ENCODE measurements at regions not wholly inside any gene's neighbourhood (a gene's known extent, or its start where the extent isn't known, plus 50 kb on each side); places are given as distances from the start of the nearest gene placed in this dataset.
"Not testable (repeated sequence)": the region's sequence is repeated elsewhere in the genome, so short reads cannot be mapped to it uniquely, and the experiment has no call there.

GRCh38 chr6:170003027-170003426 is 251.6 kb downstream of the ERMARD start:
- DNase-seq (peak in 1 of 2 donors; percentile 63), ATAC-seq (ENCODE audit: low FRiP score) (no peak)
- H3K9me3 ChIP-seq (ENCODE audit: control insufficient read depth, low read length), result no peaks in the 10 kb centered on the region
- no peaks in the 10 kb centered on the region for H3K27me3 ChIP-seq (ENCODE audit: control insufficient read depth in 1 of 2, insufficient read depth in 2 of 2, low read length in 1 of 2)
- no peaks in the 10 kb centered on the region for H3K4me1 ChIP-seq (ENCODE audit: control insufficient read depth in 1 of 2, insufficient read depth in 2 of 2, low read length in 2 of 2)
- intact Hi-C loops (cut with DNase I), result no loop called here
- no peak overlapping the region for H3K27ac ChIP-seq (ENCODE audit: low read depth in 1 of 2, low read length in 2 of 2)
- no peaks in the 10 kb centered on the region for H3K36me3 ChIP-seq (ENCODE audit: control insufficient read depth in 1 of 2, insufficient read depth in 2 of 2, low read length in 1 of 2)
- WGBS, 2 donors, result 83 to 91% methylated on average over 3 of the region's 3 CpGs
- H3K4me3 ChIP-seq (ENCODE audit: low read length in 2 of 2), result no peak overlapping the region

GRCh38 chr6:170001782-170002181 is 250.4 kb downstream of the ERMARD start:
- ATAC-seq (ENCODE audit: low FRiP score); H3K36me3 ChIP-seq (ENCODE audit: control insufficient read depth in 1 of 2, insufficient read depth in 2 of 2, low read length in 1 of 2); intact Hi-C loops (cut with DNase I); H3K9me3 ChIP-seq (ENCODE audit: control insufficient read depth, low read length); H3K4me3 ChIP-seq (ENCODE audit: low read length in 2 of 2); H3K27ac ChIP-seq (ENCODE audit: low read depth in 1 of 2, low read length in 2 of 2); H3K4me1 ChIP-seq (ENCODE audit: control insufficient read depth in 1 of 2, insufficient read depth in 2 of 2, low read length in 2 of 2); DNase-seq; H3K27me3 ChIP-seq (ENCODE audit: control insufficient read depth in 1 of 2, insufficient read depth in 2 of 2, low read length in 1 of 2): not testable (repeated sequence)

- Histone ChIP-seq H3K36me3 (ENCODE audit: control insufficient read depth in 1 of 2, insufficient read depth in 2 of 2, low read length in 1 of 2) (no peaks in the 10 kb centered on the region), H3K4me1 (ENCODE audit: control insufficient read depth in 1 of 2, insufficient read depth in 2 of 2, low read length in 2 of 2) (no peaks in the 10 kb centered on the region), H3K27ac (ENCODE audit: low read depth in 1 of 2, low read length in 2 of 2) (no peak overlapping the region), H3K4me3 (ENCODE audit: low read length in 2 of 2) (no peak overlapping the region), H3K27me3 (ENCODE audit: control insufficient read depth in 1 of 2, insufficient read depth in 2 of 2, low read length in 1 of 2) (no peaks in the 10 kb centered on the region), H3K9me3 (ENCODE audit: control insufficient read depth, low read length) (no peaks in the 10 kb centered on the region)
- DNase-seq, result peak in 1 of 2 donors; percentile 33
- intact Hi-C loops (cut with DNase I), result no loop called here
- ATAC-seq (ENCODE audit: low FRiP score), result no peak
- WGBS, 2 donors, result 82 to 93% methylated on average over 8 of the region's 8 CpGs
These were observed 248.8 kb downstream of the ERMARD start for GRCh38 chr6:170000071-170000843.

GRCh38 chr6:169999367-169999766 is 247.9 kb downstream of the ERMARD start:
- 57 to 68% methylated on average over 7 of the region's 7 CpGs for WGBS, 2 donors
- Histone ChIP-seq H3K27ac (ENCODE audit: low read depth in 1 of 2, low read length in 2 of 2) (no peak overlapping the region), H3K4me1 (ENCODE audit: control insufficient read depth in 1 of 2, insufficient read depth in 2 of 2, low read length in 2 of 2) (no peaks in the 10 kb centered on the region), H3K9me3 (ENCODE audit: control insufficient read depth, low read length) (no peaks in the 10 kb centered on the region), H3K36me3 (ENCODE audit: control insufficient read depth in 1 of 2, insufficient read depth in 2 of 2, low read length in 1 of 2) (no peaks in the 10 kb centered on the region), H3K27me3 (ENCODE audit: control insufficient read depth in 1 of 2, insufficient read depth in 2 of 2, low read length in 1 of 2) (no peaks in the 10 kb centered on the region), H3K4me3 (ENCODE audit: low read length in 2 of 2) (no peak overlapping the region)
- ATAC-seq (ENCODE audit: low FRiP score), result no peak
- DNase-seq, result no peak
- intact Hi-C loops (cut with DNase I), result no loop called here

GRCh38 chr6:169998457-169998856 is 247.0 kb downstream of the ERMARD start:
- peak in 1 of 2 donors; percentile 34 for DNase-seq
- no peak for ATAC-seq (ENCODE audit: low FRiP score)
- Histone ChIP-seq H3K9me3 (ENCODE audit: control insufficient read depth, low read length) (no peaks in the 10 kb centered on the region), H3K36me3 (ENCODE audit: control insufficient read depth in 1 of 2, insufficient read depth in 2 of 2, low read length in 1 of 2) (no peaks in the 10 kb centered on the region), H3K27me3 (ENCODE audit: control insufficient read depth in 1 of 2, insufficient read depth in 2 of 2, low read length in 1 of 2) (no peaks in the 10 kb centered on the region), H3K4me1 (ENCODE audit: control insufficient read depth in 1 of 2, insufficient read depth in 2 of 2, low read length in 2 of 2) (no peaks in the 10 kb centered on the region), H3K4me3 (ENCODE audit: low read length in 2 of 2) (no peak overlapping the region), H3K27ac (ENCODE audit: low read depth in 1 of 2, low read length in 2 of 2) (no peak overlapping the region)
- WGBS, 2 donors, result 92 to 94% methylated on average over 7 of the region's 7 CpGs
- intact Hi-C loops (cut with DNase I), result no loop called here

- no peaks in the 10 kb centered on the region for H3K4me1 ChIP-seq (ENCODE audit: control insufficient read depth in 1 of 2, insufficient read depth in 2 of 2, low read length in 2 of 2)
- H3K27ac ChIP-seq (ENCODE audit: low read depth in 1 of 2, low read length in 2 of 2), result no peak overlapping the region
- intact Hi-C loops (cut with DNase I), result no loop called here
- H3K9me3 ChIP-seq (ENCODE audit: control insufficient read depth, low read length), result no peaks in the 10 kb centered on the region
- H3K36me3 ChIP-seq (ENCODE audit: control insufficient read depth in 1 of 2, insufficient read depth in 2 of 2, low read length in 1 of 2), result no peaks in the 10 kb centered on the region
- no peak overlapping the region for H3K4me3 ChIP-seq (ENCODE audit: low read length in 2 of 2)
- DNase-seq (peak in 1 of 2 donors; percentile 70), ATAC-seq (ENCODE audit: low FRiP score) (no peak)
- WGBS, 2 donors, result 88 to 91% methylated on average over 7 of the region's 7 CpGs
- H3K27me3 ChIP-seq (ENCODE audit: control insufficient read depth in 1 of 2, insufficient read depth in 2 of 2, low read length in 1 of 2), result no peaks in the 10 kb centered on the region
These were observed 246.5 kb downstream of the ERMARD start for GRCh38 chr6:169997930-169998218.

- DNase-seq (peak in 1 of 2 donors; percentile 62), ATAC-seq (ENCODE audit: low FRiP score) (no peak)
- intact Hi-C loops (cut with DNase I), result no loop called here
- H3K27ac ChIP-seq (ENCODE audit: low read depth in 1 of 2, low read length in 2 of 2), result no peak overlapping the region
- no peaks in the 10 kb centered on the region for H3K27me3 ChIP-seq (ENCODE audit: control insufficient read depth in 1 of 2, insufficient read depth in 2 of 2, low read length in 1 of 2)
- 91% methylated on average over 11 of the region's 11 CpGs for WGBS, 2 donors
- H3K4me3 ChIP-seq (ENCODE audit: low read length in 2 of 2), result no peak overlapping the region
- H3K4me1 ChIP-seq (ENCODE audit: control insufficient read depth in 1 of 2, insufficient read depth in 2 of 2, low read length in 2 of 2), result no peaks in the 10 kb centered on the region
- H3K9me3 ChIP-seq (ENCODE audit: control insufficient read depth, low read length), result no peaks in the 10 kb centered on the region
- H3K36me3 ChIP-seq (ENCODE audit: control insufficient read depth in 1 of 2, insufficient read depth in 2 of 2, low read length in 1 of 2), result no peaks in the 10 kb centered on the region
These were observed 245.9 kb downstream of the ERMARD start for GRCh38 chr6:169997187-169997929.

GRCh38 chr6:169996378-169997051 is 245.1 kb downstream of the ERMARD start:
- H3K4me1 ChIP-seq (ENCODE audit: control insufficient read depth in 1 of 2, insufficient read depth in 2 of 2, low read length in 2 of 2), result no peaks in the 10 kb centered on the region
- 88 to 89% methylated on average over 5 of the region's 5 CpGs for WGBS, 2 donors
- no peak overlapping the region for H3K4me3 ChIP-seq (ENCODE audit: low read length in 2 of 2)
- no peak for ATAC-seq (ENCODE audit: low FRiP score)
- H3K27me3 ChIP-seq (ENCODE audit: control insufficient read depth in 1 of 2, insufficient read depth in 2 of 2, low read length in 1 of 2), result no peaks in the 10 kb centered on the region
- DNase-seq, result no peak
- intact Hi-C loops (cut with DNase I), result no loop called here
- H3K9me3 ChIP-seq (ENCODE audit: control insufficient read depth, low read length), result no peaks in the 10 kb centered on the region
- H3K36me3 ChIP-seq (ENCODE audit: control insufficient read depth in 1 of 2, insufficient read depth in 2 of 2, low read length in 1 of 2), result no peaks in the 10 kb centered on the region
- H3K27ac ChIP-seq (ENCODE audit: low read depth in 1 of 2, low read length in 2 of 2), result no peak overlapping the region
